H9 (cell line): ENCODE measurements at regions not wholly inside any gene's neighbourhood (a gene's known extent, or its start where the extent isn't known, plus 50 kb on each side); places are given as distances from the start of the nearest gene placed in this dataset.

Experiments
- DNase-seq: peaks from one replicate; pipeline ENCODE4 v3.0.0-alpha.2; 2017
- H2AFZ ChIP-seq: one replicate; pipeline ENCODE4 v1.6.1; 2013; ENCODE audit warnings: mild to moderate bottlenecking, low read length, control low read depth, moderate library complexity
- H2AK5ac ChIP-seq: 2 replicates; pipeline ENCODE4 v1.6.1; 2013; ENCODE audit warnings: low read length, control low read depth, mixed read lengths; ENCODE audit not compliant: insufficient read length
- H2BK120ac ChIP-seq: one replicate; pipeline ENCODE4 v1.6.1; 2013; ENCODE audit warnings: low read depth, mild to moderate bottlenecking, low read length, control low read depth, inconsistent platforms; ENCODE audit not compliant: poor library complexity, severe bottlenecking
- H2BK12ac ChIP-seq: 2 replicates; pipeline ENCODE4 v1.6.1; 2013; ENCODE audit warnings: low read length, control low read depth, mixed read lengths, low read depth; ENCODE audit not compliant: insufficient read length
- H2BK15ac ChIP-seq: 2 replicates; pipeline ENCODE4 v1.6.1; 2013; ENCODE audit warnings: low read depth, low read length, control low read depth
- H2BK20ac ChIP-seq: one replicate; pipeline ENCODE4 v1.6.1; 2013; ENCODE audit warnings: low read depth, mild to moderate bottlenecking, low read length, control low read depth, inconsistent platforms; ENCODE audit not compliant: poor library complexity, severe bottlenecking
- H2BK5ac ChIP-seq: 2 replicates; pipeline ENCODE4 v1.6.1; 2013; ENCODE audit warnings: low read length, control low read depth, mixed read lengths; ENCODE audit not compliant: insufficient read length
- H3K14ac ChIP-seq: 2 replicates; pipeline ENCODE4 v1.6.1; 2013; ENCODE audit warnings: low read length, control low read depth; ENCODE audit not compliant: insufficient read depth
- H3K18ac ChIP-seq: 2 replicates; pipeline ENCODE4 v1.6.1; 2013; ENCODE audit warnings: low read depth, mild to moderate bottlenecking, mixed read lengths, low read length, control low read depth; ENCODE audit not compliant: insufficient read length
- H3K23ac ChIP-seq: 2 replicates; pipeline ENCODE4 v1.6.1; 2013; ENCODE audit warnings: low read length, control low read depth, mixed read lengths, low read depth; ENCODE audit not compliant: insufficient read length
- H3K23me2 ChIP-seq: 2 replicates; pipeline ENCODE4 v1.6.1; 2013; ENCODE audit warnings: low read depth, mild to moderate bottlenecking, mixed read lengths, low read length, control low read depth; ENCODE audit not compliant: insufficient read length, poor library complexity, severe bottlenecking
- H3K27ac ChIP-seq: 2 replicates; pipeline ENCODE4 v1.5.1; 2013; ENCODE audit warnings: low read length, control low read depth, mixed read lengths, low read depth; ENCODE audit not compliant: insufficient read length
- H3K27me3 ChIP-seq: 2 replicates; pipeline ENCODE4 v1.6.1; 2013; ENCODE audit warnings: low read length, control low read depth, inconsistent platforms; ENCODE audit not compliant: insufficient read depth
- H3K4ac ChIP-seq: 2 replicates; pipeline ENCODE4 v1.6.1; 2013; ENCODE audit warnings: low read depth, mild to moderate bottlenecking, control low read depth, inconsistent platforms, low read length, moderate library complexity
- H3K4me1 ChIP-seq: 2 replicates; pipeline ENCODE4 v1.6.1; 2013; ENCODE audit warnings: low read length, control low read depth, inconsistent platforms; ENCODE audit not compliant: insufficient read depth
- H3K4me2 ChIP-seq: 2 replicates; pipeline ENCODE4 v1.6.1; 2013; ENCODE audit warnings: low read length, control low read depth, mixed read lengths; ENCODE audit not compliant: insufficient read length, insufficient read depth
- H3K56ac ChIP-seq: 2 replicates; pipeline ENCODE4 v1.6.1; 2013; ENCODE audit warnings: low read depth, mild to moderate bottlenecking, mixed read lengths, low read length, control low read depth; ENCODE audit not compliant: insufficient read length
- H3K79me1 ChIP-seq: 2 replicates; pipeline ENCODE4 v1.6.1; 2013; ENCODE audit warnings: low read depth, mild to moderate bottlenecking, moderate library complexity, low read length, control low read depth, inconsistent platforms; ENCODE audit not compliant: insufficient read depth, poor library complexity, severe bottlenecking
- H3K79me2 ChIP-seq: 2 replicates; pipeline ENCODE4 v1.6.1; 2013; ENCODE audit warnings: low read length, control low read depth, inconsistent platforms; ENCODE audit not compliant: insufficient read depth
- H3K9ac ChIP-seq: 2 replicates; pipeline ENCODE4 v1.6.1; 2013; ENCODE audit warnings: low read length, control low read depth, mixed read lengths; ENCODE audit not compliant: insufficient read length; ENCODE audit errors: extremely low read depth
- H3K9me3 ChIP-seq: one replicate; pipeline ENCODE4 v1.6.1; 2013; ENCODE audit warnings: low read depth, low read length, inconsistent platforms; ENCODE audit not compliant: control insufficient read depth
- H3T11ph ChIP-seq: one replicate; pipeline ENCODE4 v1.6.1; 2013; ENCODE audit warnings: mild to moderate bottlenecking, low read length, control low read depth, inconsistent platforms
- H4K20me1 ChIP-seq: one replicate; pipeline ENCODE4 v1.6.1; 2013; ENCODE audit not compliant: control insufficient read depth, insufficient read length, insufficient read depth
- H4K5ac ChIP-seq: 2 replicates; pipeline ENCODE4 v1.6.1; 2013; ENCODE audit warnings: low read depth, mild to moderate bottlenecking, mixed read lengths, low read length, control low read depth; ENCODE audit not compliant: insufficient read length
- H4K8ac ChIP-seq: replicated peaks from 2 replicates; pipeline ENCODE4 v1.6.1; 2013; ENCODE audit warnings: low read length, control low read depth, mixed read lengths, low read depth; ENCODE audit not compliant: insufficient read length
- H4K91ac ChIP-seq: 2 replicates; pipeline ENCODE4 v1.6.1; 2013; ENCODE audit warnings: low read depth, mild to moderate bottlenecking, moderate library complexity, mixed read lengths, low read length, control low read depth; ENCODE audit not compliant: insufficient read length
- H3K27ac Mint-ChIP-seq, 3 experiments: 2 replicates in 2 of 3; 3 replicates in 1 of 3; pipeline ENCODE4 v1.8.0; 2020 to 2021; ENCODE audit warnings: mixed read lengths in 3 of 3, mild to moderate bottlenecking in 1 of 3, moderate library complexity in 1 of 3
- H3K27me3 Mint-ChIP-seq: 2 replicates; pipeline ENCODE4 v1.8.0; 2021; ENCODE audit warnings: low read depth, mild to moderate bottlenecking, moderate library complexity, mixed read lengths
- H3K36me3 Mint-ChIP-seq, 3 experiments: 2 replicates in 2 of 3; 3 replicates in 1 of 3; pipeline ENCODE4 v1.8.0; 2020 to 2021; ENCODE audit warnings: low read depth in 3 of 3, mixed read lengths in 3 of 3; ENCODE audit not compliant: insufficient read depth in 1 of 3
- H3K4me1 Mint-ChIP-seq, 2 experiments: 2 replicates each; pipeline ENCODE4 v1.8.0; 2020; ENCODE audit warnings: mixed read lengths in 2 of 2
- H3K4me3 Mint-ChIP-seq, 2 experiments: 2 replicates in 1 of 2; 3 replicates in 1 of 2; pipeline ENCODE4 v1.8.0; 2020 to 2021; ENCODE audit warnings: mild to moderate bottlenecking in 2 of 2, mixed read lengths in 2 of 2, moderate library complexity in 1 of 2
- H3K9me3 Mint-ChIP-seq, 2 experiments: 2 replicates in 1 of 2; 3 replicates in 1 of 2; pipeline ENCODE4 v1.8.0; 2020; ENCODE audit warnings: mild to moderate bottlenecking in 2 of 2, mixed read lengths in 2 of 2, moderate library complexity in 1 of 2
- WGBS: extraction: QIAGEN DNeasy Blood & Tissue Kit; methylation state at CpG from one replicate; pipeline ENCODE4 v1.1.7; 2013; ENCODE audit warnings: missing lambda C conversion rate, low lambda C conversion rate, mixed read lengths; ENCODE audit not compliant: insufficient read length; ENCODE audit errors: extremely low coverage; 5-methylcytosine and 5-hydroxymethylcytosine counted together
- TF ChIP-seq, protein P1 (sequence below): fragments of 200-600 bp; sonication (generic); conservative IDR thresholded peaks from 3 replicates; pipeline ENCODE4 v1.8.0; 2021; ENCODE audit warnings: antibody characterized with exemption, mild to moderate bottlenecking

DNA sequence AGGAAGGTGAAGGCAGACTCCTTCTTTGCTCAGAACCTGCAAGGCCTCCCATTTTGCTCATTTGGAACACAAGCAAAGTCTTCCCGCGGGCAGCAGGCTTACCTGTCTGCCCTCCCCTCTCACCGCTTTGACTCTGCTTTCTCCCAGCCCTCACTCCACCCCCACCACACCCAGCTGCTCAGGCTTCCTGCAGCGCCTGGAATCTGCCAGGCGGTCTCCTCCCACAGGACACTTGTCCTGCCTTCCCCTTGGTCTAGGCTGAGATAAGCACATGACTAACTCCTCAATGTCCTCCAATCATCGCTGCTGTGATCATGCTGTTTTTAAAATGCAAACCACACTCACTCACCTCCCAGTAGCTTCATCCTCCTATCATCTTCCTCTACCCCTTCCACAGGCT lies 430.0 kb downstream of the ZNF516 start:
- no peaks in the 10 kb centered on the region for H3K9me3 ChIP-seq
- no peak overlapping the region for H2BK20ac ChIP-seq
- no peak overlapping the region for H2BK120ac ChIP-seq
- no peak overlapping the region for H4K8ac ChIP-seq
- TF ChIP-seq, protein P1, sequence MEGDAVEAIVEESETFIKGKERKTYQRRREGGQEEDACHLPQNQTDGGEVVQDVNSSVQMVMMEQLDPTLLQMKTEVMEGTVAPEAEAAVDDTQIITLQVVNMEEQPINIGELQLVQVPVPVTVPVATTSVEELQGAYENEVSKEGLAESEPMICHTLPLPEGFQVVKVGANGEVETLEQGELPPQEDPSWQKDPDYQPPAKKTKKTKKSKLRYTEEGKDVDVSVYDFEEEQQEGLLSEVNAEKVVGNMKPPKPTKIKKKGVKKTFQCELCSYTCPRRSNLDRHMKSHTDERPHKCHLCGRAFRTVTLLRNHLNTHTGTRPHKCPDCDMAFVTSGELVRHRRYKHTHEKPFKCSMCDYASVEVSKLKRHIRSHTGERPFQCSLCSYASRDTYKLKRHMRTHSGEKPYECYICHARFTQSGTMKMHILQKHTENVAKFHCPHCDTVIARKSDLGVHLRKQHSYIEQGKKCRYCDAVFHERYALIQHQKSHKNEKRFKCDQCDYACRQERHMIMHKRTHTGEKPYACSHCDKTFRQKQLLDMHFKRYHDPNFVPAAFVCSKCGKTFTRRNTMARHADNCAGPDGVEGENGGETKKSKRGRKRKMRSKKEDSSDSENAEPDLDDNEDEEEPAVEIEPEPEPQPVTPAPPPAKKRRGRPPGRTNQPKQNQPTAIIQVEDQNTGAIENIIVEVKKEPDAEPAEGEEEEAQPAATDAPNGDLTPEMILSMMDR, result no peak
- H3K4me1 Mint-ChIP-seq, result peaks cover 27 to 30% of the 10 kb centered on the region in 2 experiments
- no peak overlapping the region for H4K91ac ChIP-seq
- H3K23ac ChIP-seq, result no peak overlapping the region
- peaks cover 2 to 18% (median 3%) of the 10 kb centered on the region in 3 experiments; a peak in 4 of 7 replicates for H3K36me3 Mint-ChIP-seq
- H3K9ac ChIP-seq, result no peak overlapping the region
- H2BK15ac ChIP-seq, result no peak overlapping the region
- H3K4me3 Mint-ChIP-seq, result peak overlapping the region in 1 of 2 experiments; percentile 12; a peak in 2 of 5 replicates
- H4K5ac ChIP-seq, result no peak overlapping the region
- no peaks in the 10 kb centered on the region for H3K79me1 ChIP-seq
- H3K4ac ChIP-seq, result no peak overlapping the region
- H2BK5ac ChIP-seq, result no peak overlapping the region
- H3K9me3 Mint-ChIP-seq, result peaks cover 15 to 18% of the 10 kb centered on the region in 2 experiments
- no peak overlapping the region for H3K14ac ChIP-seq
- H3K23me2 ChIP-seq, result no peaks in the 10 kb centered on the region
- no CpG with 5 or more reads among the region's 6 CpGs for WGBS
- H3K27ac Mint-ChIP-seq, result peak overlapping the region; percentile 34 to 94 (median 53); a peak in 6 of 7 replicates
- no peak overlapping the region for H2AK5ac ChIP-seq
- H3K27ac ChIP-seq, result no peak overlapping the region
- H2BK12ac ChIP-seq, result no peak overlapping the region
- no peaks in the 10 kb centered on the region for H3K27me3 ChIP-seq
- H2AFZ ChIP-seq, result peak overlapping the region; percentile 68
- H3T11ph ChIP-seq, result no peak overlapping the region
- H4K20me1 ChIP-seq, result no peaks in the 10 kb centered on the region
- no peaks in the 10 kb centered on the region for H3K79me2 ChIP-seq
- no peak overlapping the region for H3K56ac ChIP-seq
- no peaks in the 10 kb centered on the region for H3K27me3 Mint-ChIP-seq
- H3K4me2 ChIP-seq, result no peak overlapping the region
- DNase-seq, result peak; percentile 93
- no peak overlapping the region for H3K18ac ChIP-seq
- no peaks in the 10 kb centered on the region; the same call in 1 of the 2 replicates for H3K4me1 ChIP-seq
